IPS-18a (cell line): ENCODE measurements at regions not wholly inside any gene's neighbourhood (a gene's known extent, or its start where the extent isn't known, plus 50 kb on each side); places are given as distances from the start of the nearest gene placed in this dataset.

Experiments
- H3K27ac ChIP-seq: one replicate; pipeline ENCODE4 v1.5.1; 2013; ENCODE audit warnings: low read length
- H3K27me3 ChIP-seq: one replicate; pipeline ENCODE4 v1.6.1; 2013; ENCODE audit warnings: mild to moderate bottlenecking, low read length; ENCODE audit not compliant: control insufficient read depth, insufficient read depth
- H3K36me3 ChIP-seq: one replicate; pipeline ENCODE4 v1.6.1; 2013; ENCODE audit warnings: low read depth, low read length; ENCODE audit not compliant: control insufficient read depth
- H3K4me1 ChIP-seq: one replicate; pipeline ENCODE4 v1.6.1; 2013; ENCODE audit warnings: low read depth, low read length; ENCODE audit not compliant: control insufficient read depth
- H3K4me3 ChIP-seq: one replicate; pipeline ENCODE4 v1.5.1; 2013; ENCODE audit warnings: low read length
- H3K9ac ChIP-seq: one replicate; pipeline ENCODE4 v1.6.1; 2013; ENCODE audit warnings: mild to moderate bottlenecking, low read length, moderate library complexity
- H3K9me3 ChIP-seq: one replicate; pipeline ENCODE4 v1.6.1; 2013; ENCODE audit warnings: low read depth, low read length; ENCODE audit not compliant: control insufficient read depth

DNA sequence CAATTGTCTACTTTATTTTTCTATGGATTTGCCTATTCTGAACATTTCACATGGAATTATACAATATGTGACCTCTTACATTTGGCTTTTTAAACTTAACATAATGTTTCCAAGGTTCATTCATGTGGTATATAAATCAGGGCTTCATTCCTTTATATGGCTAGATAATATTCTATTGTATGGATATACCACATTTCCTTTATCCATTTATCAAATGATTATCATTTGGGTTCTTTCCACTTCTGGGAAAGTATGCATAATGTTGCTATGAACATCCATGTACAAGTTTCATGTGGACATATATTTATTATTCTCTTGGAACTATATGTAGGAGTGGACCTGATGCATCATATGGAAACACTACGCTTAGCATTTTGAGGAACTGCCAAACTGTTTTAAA is 99.7 kb upstream of the NCKAP5 start:
- Histone ChIP-seq H3K4me3 (no peak overlapping the region), H3K36me3 (no peaks in the 10 kb centered on the region), H3K27me3 (no peaks in the 10 kb centered on the region), H3K27ac (no peak overlapping the region), H3K9ac (no peak overlapping the region), H3K9me3 (no peaks in the 10 kb centered on the region), H3K4me1 (no peaks in the 10 kb centered on the region)

DNA sequence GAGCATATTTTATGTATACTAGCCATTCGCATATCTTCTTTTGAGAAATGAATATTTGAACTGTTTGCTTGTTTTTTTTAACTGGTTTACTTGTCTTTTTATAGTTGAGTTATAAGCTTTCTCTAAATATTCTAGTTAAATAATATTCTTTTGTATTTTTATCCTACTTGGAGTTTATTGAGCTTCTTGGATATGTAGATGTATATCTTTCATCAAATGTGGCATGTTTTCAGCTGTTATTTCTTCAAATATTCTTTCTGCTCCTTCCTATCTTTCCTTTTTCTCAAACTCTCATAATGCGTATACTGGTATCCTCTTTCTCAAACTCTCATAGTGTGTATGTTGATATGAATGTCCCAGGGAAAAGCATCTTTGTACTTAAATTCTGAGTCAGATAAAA is 100.3 kb upstream of the NCKAP5 start:
- no peaks in the 10 kb centered on the region for H3K4me1 ChIP-seq
- no peak overlapping the region for H3K4me3 ChIP-seq
- no peaks in the 10 kb centered on the region for H3K27me3 ChIP-seq
- H3K9me3 ChIP-seq = no peaks in the 10 kb centered on the region
- H3K27ac ChIP-seq = no peak overlapping the region
- H3K36me3 ChIP-seq = no peaks in the 10 kb centered on the region
- H3K9ac ChIP-seq = no peak overlapping the region

DNA sequence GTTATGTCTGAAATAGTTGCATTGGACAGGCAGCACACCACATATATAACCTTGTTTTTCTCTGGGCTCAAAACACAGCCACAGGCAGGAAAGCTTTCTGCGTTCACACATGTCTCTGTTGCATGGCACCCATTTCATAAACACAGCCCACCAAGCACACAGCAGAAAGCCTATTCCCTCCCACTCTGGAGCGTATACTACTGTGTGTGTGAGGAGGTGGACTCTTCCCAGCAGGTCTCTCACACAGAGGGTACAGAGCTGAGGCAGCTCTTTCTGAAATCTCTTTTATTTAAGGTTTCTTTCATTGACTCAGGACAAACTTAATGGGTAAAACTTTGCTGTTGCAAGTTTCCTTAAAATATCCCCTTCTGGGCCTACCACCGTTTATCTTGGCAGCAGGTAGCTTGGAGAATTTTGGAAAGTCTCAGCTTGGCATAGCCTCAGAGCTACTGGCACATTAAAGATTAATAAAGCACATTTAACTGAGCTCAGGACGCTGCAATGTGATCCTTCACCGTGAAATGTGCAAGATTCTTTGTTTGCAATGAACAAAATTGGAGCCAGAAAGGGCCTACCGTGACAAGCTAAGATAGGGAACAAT is 105.1 kb upstream of the NCKAP5 start:
- Histone ChIP-seq H3K9ac (no peak overlapping the region), H3K4me1 (peaks cover 25% of the 10 kb centered on the region), H3K27ac (no peak overlapping the region), H3K4me3 (no peak overlapping the region), H3K9me3 (no peaks in the 10 kb centered on the region), H3K27me3 (no peaks in the 10 kb centered on the region), H3K36me3 (no peaks in the 10 kb centered on the region)

DNA sequence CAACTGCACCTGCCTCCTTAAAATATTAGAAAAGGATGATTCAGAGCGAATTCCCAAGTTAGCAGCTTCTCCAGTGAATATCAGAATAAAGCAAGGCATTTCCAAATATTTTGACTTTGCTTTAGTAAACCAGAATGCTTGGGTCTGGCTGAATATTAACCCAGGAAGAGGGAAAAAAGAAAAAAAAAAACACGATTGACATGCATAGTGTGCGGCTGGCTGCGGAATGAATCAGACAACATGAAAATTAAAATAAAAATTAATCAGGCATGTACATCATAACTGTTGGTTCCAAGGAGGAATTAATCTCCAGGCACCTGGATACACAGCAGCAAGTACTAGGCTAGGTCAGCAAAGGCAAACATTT is 105.8 kb upstream of the NCKAP5 start:
- Histone ChIP-seq H3K27me3 (no peaks in the 10 kb centered on the region), H3K27ac (no peak overlapping the region), H3K9me3 (no peaks in the 10 kb centered on the region), H3K4me1 (peaks cover 25% of the 10 kb centered on the region), H3K36me3 (no peaks in the 10 kb centered on the region), H3K4me3 (peak overlapping the region; percentile 55), H3K9ac (no peak overlapping the region)

DNA sequence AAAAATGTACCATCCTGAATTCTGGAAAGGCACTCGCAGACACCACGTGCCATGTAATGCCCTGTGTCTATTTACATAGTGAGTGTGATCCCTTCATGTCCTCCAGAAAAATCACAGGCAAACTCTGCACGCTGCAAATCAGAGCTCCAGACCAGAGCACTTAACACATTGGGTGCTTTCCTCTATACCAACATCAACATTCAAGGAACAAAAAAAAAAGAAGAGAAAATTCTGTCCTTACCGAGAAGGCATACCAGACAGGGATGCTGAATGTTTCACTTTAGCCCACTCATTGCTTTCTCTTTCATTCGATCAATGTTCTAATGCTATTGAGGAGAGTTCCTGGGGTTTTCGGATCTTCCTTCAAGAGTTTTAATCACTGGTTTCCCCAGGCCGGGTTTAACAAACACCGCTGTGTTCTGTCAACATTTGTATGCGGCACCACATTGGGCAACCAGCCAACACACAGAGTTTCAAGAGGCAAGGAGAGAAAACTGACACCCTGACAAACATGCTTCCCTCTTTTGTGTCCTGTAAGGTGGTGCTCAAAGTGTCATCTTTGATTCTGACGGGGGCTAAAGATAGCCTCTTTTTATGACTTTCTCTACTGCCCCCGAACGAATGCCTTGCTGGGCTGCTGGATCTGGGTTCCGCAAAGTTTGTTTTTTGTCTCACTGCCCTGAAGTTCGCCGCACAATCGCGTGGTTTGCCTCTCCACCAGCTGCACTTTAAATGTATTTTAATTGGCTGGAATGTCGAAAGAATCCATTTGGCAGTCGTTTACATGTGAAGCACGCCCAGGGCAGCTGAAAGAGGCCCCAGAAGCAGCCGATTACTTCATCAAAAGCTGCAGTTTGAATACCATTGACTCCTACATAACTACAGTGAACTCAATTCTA is 106.4 kb upstream of the NCKAP5 start:
- Histone ChIP-seq H3K27ac (no peak overlapping the region), H3K36me3 (no peaks in the 10 kb centered on the region), H3K27me3 (no peaks in the 10 kb centered on the region), H3K4me1 (peaks cover 25% of the 10 kb centered on the region), H3K9ac (peak overlapping the region; percentile 53), H3K9me3 (no peaks in the 10 kb centered on the region), H3K4me3 (peak overlapping the region; percentile 55)

DNA sequence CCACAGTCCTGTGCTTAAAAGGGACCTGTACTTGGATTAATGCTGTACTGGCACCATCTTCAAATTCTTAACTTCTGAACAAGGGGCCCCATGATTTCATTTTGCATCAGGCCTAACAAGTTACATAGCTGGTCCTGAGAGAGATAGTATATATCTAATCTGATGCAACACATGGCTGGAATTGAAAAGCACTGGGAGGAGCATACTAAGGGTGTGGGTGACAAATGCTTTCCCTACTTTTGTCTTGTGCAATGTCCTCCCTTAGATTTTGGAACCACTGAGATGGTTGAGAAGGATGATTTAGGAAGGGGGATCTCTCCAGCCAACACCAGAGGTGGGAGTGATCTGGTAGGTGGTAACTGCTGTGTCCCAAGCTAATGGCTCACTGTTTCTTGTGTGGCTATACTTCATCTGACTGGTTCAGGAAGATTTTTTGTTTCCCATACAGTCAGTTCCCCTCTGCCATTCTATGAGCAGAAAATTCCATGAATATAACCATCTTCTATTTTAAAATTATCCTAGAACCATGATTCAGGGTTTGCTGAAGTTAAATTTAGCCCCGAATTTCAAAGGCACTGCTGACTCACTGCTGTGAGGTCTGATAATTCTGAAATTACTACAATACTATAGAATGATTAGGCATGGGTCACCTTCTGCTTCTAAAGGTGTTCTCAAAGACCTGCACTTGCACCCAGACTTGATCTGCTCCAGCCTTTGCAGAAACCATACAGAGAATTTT is 108.3 kb upstream of the NCKAP5 start:
- Histone ChIP-seq H3K4me3 (no peak overlapping the region), H3K9me3 (no peaks in the 10 kb centered on the region), H3K4me1 (peaks cover 25% of the 10 kb centered on the region), H3K36me3 (no peaks in the 10 kb centered on the region), H3K9ac (no peak overlapping the region), H3K27ac (no peak overlapping the region), H3K27me3 (no peaks in the 10 kb centered on the region)

DNA sequence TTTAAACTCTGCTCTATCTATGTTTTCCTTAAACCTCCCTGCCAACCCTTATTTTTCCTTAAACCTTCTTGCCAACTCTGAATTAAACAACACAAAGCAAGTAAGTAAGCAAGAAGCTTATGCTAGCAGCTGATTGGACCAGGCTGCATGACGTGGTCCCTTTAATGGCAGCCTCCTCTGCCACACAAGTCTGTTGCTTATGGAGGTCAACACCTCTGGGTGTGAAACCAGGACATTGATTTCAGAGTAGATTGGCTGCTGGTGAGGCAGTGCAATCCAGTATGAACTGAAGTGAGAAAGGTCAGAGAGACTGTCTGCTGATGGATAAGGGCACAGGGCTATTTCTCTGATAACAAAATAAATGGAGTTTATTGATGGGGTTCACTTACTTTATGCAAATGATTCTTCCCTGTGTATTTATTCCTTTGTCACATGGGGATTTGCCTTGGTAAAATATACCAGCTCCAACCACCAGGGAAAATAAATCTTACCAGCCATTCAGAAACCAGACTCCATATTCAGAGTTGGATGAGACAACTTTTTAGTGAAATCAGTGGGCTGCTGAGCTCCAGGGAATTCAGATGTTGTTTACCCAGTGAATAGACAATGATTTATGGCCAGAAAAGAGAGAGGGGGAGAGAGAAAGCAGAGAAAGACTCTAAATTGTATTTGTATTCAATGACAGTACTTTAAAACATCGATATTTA is 112.2 kb upstream of the NCKAP5 start:
- Histone ChIP-seq H3K4me3 (no peak overlapping the region), H3K4me1 (peaks cover 7% of the 10 kb centered on the region), H3K36me3 (no peaks in the 10 kb centered on the region), H3K27me3 (no peaks in the 10 kb centered on the region), H3K27ac (no peak overlapping the region), H3K9ac (no peak overlapping the region), H3K9me3 (no peaks in the 10 kb centered on the region)

DNA sequence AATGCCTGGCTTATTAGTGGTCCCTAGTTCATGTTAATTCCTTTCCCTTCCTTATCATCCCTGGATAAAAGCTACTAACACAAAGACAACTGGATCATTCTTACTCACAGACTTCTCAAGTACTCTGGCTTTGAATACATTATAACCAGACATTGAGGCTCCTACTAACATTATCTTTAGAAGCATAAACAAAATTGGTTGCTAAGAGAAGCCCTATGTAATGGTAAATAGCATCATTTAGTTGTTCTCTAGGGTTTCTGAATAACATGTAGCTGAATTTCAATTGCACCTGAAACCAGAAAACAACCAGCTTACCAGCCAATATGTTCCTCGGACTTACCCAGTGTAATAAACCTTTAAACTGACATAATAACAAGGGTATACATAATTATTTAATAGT is 114.1 kb upstream of the NCKAP5 start:
- no peak overlapping the region for H3K4me3 ChIP-seq
- no peaks in the 10 kb centered on the region for H3K36me3 ChIP-seq
- no peak overlapping the region for H3K9ac ChIP-seq
- H3K27me3 ChIP-seq = no peaks in the 10 kb centered on the region
- no peak overlapping the region for H3K27ac ChIP-seq
- no peaks in the 10 kb centered on the region for H3K9me3 ChIP-seq
- no peaks in the 10 kb centered on the region for H3K4me1 ChIP-seq

DNA sequence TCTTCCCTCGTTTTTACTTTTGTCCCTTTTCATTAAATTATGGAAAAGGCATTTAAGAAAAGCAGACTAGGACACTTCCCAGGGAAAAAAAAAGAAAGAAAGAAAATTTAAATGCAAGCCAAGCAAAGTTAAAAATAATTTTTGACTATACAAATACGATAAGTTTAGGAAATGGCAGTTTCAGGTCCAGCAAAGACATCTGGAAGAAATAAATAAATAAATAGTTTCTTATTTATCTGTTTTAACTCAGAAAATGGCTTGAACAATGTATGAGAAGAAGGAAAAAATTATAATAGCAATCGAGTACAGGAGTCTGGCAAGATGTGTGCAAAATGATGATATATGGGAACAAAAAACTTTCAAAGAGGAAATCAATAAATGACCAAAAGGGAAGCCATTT is 114.6 kb upstream of the NCKAP5 start:
- no peaks in the 10 kb centered on the region for H3K36me3 ChIP-seq
- no peaks in the 10 kb centered on the region for H3K4me1 ChIP-seq
- H3K27me3 ChIP-seq = no peaks in the 10 kb centered on the region
- no peak overlapping the region for H3K4me3 ChIP-seq
- H3K9ac ChIP-seq = no peak overlapping the region
- no peaks in the 10 kb centered on the region for H3K9me3 ChIP-seq
- H3K27ac ChIP-seq = no peak overlapping the region

DNA sequence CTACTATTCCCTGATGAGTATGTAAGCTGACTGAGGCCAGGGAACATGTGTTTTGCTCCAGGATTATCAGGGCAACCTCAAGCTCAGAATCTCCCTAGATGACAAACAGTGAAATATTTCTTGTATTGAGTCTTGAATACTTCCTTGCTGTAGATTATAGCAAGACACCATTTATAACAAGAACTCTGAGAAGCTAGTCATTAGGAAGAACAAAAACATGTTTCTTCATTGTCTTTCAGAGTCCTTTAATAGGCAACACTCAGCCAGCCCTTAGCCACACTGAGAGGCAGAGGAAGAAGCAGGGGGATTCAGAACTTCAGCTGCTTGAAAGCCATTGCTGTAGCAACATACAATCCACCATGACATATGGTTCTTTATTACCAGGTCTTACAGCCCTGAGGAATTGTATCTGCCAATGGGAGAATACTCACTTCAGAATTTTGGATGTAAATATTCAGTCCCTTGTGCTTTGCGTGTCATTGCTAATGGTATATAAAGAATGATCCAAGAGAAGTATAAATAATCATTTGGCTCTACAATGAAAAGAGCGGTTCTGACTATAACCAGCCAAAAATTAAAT is 117.5 kb upstream of the NCKAP5 start:
- Histone ChIP-seq H3K9ac (no peak overlapping the region), H3K4me3 (no peak overlapping the region), H3K27me3 (no peaks in the 10 kb centered on the region), H3K27ac (no peak overlapping the region), H3K9me3 (no peaks in the 10 kb centered on the region), H3K36me3 (no peaks in the 10 kb centered on the region), H3K4me1 (no peaks in the 10 kb centered on the region)

DNA sequence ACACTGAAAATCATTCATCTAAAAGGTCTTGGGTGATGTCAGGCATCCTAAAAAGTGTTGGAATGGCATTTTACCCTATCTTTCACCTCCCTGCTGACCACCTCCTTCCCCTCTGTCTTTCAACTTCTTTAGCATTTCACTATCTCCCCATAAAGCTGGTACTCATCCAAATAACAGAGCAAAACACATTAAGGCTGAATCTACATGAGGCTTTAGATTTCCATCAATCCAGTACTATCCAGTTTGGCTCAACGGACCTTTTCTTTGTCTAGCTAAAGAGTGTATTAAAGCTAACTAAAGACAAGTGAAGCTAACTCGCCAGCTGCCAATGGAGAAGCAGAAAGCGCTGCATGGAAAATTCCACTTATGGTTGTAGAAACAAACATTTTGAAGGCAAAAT is 122.5 kb upstream of the NCKAP5 start:
- H3K27me3 ChIP-seq = no peaks in the 10 kb centered on the region
- H3K4me1 ChIP-seq = no peaks in the 10 kb centered on the region
- no peak overlapping the region for H3K9ac ChIP-seq
- H3K36me3 ChIP-seq = no peaks in the 10 kb centered on the region
- no peak overlapping the region for H3K27ac ChIP-seq
- H3K9me3 ChIP-seq = no peaks in the 10 kb centered on the region
- H3K4me3 ChIP-seq = no peak overlapping the region
